DOHH2 (cell line): ENCODE measurements at regions not wholly inside any gene's neighbourhood (a gene's known extent, or its start where the extent isn't known, plus 50 kb on each side); places are given as distances from the start of the nearest gene placed in this dataset.

Experiments
- H3F3A ChIP-seq: fragments of 200-600 bp; sonication (generic), shearing (Covaris generic); 2 replicates; pipeline ENCODE4 v1.6.0; 2016; ENCODE audit warnings: antibody characterized with exemption, mild to moderate bottlenecking; ENCODE audit not compliant: control insufficient read depth, insufficient read depth
- H3K27ac ChIP-seq: fragments of 200-600 bp; sonication (generic); 2 replicates; pipeline ENCODE4 v1.5.1; 2014; ENCODE audit warnings: low read depth, mild to moderate bottlenecking, low read length, moderate library complexity
- H3K27me3 ChIP-seq: fragments of 200-600 bp; sonication (generic); 2 replicates; pipeline ENCODE4 v1.6.1; 2014; ENCODE audit warnings: mild to moderate bottlenecking, low read length, mixed read lengths; ENCODE audit not compliant: control insufficient read depth
- H3K36me3 ChIP-seq: fragments of 200-600 bp; sonication (generic); 2 replicates; pipeline ENCODE4 v1.6.1; 2014; ENCODE audit warnings: mild to moderate bottlenecking, low read length, moderate library complexity, mixed read lengths; ENCODE audit not compliant: control insufficient read depth
- H3K4me1 ChIP-seq: fragments of 200-600 bp; sonication (generic); 2 replicates; pipeline ENCODE4 v1.6.1; 2014; ENCODE audit warnings: mild to moderate bottlenecking, low read length, mixed read lengths; ENCODE audit not compliant: control insufficient read depth
- H3K4me2 ChIP-seq: fragments of 200-600 bp; sonication (generic); 2 replicates; pipeline ENCODE4 v1.6.0; 2014; ENCODE audit warnings: mild to moderate bottlenecking, low read length, moderate library complexity
- H3K4me3 ChIP-seq: fragments of 200-600 bp; sonication (generic); 2 replicates; pipeline ENCODE4 v1.5.1; 2014; ENCODE audit warnings: mild to moderate bottlenecking, low read length, mixed read lengths
- H3K79me2 ChIP-seq: fragments of 200-600 bp; sonication (generic); 2 replicates; pipeline ENCODE4 v1.6.1; 2014; ENCODE audit warnings: mild to moderate bottlenecking, low read length, mixed read lengths; ENCODE audit not compliant: control insufficient read depth
- H3K9me2 ChIP-seq: fragments of 200-600 bp; sonication (generic); replicated peaks from 2 replicates; pipeline ENCODE4 v1.6.1; 2014; ENCODE audit warnings: mild to moderate bottlenecking, low read length, mixed read lengths; ENCODE audit not compliant: control insufficient read depth
- H3K9me3 ChIP-seq: fragments of 200-600 bp; sonication (generic); 2 replicates; pipeline ENCODE4 v1.6.1; 2014; ENCODE audit warnings: antibody characterized with exemption, low read length, mixed read lengths; ENCODE audit not compliant: control insufficient read depth, insufficient read depth
- H4K20me1 ChIP-seq: fragments of 200-600 bp; sonication (generic); 2 replicates; pipeline ENCODE4 v1.6.0; 2014; ENCODE audit warnings: low read depth, mild to moderate bottlenecking, antibody characterized with exemption, low read length, moderate library complexity; ENCODE audit not compliant: control insufficient read depth, insufficient read depth
- EZH2phosphoT487 ChIP-seq: fragments of 200-600 bp; sonication (generic); IDR thresholded peaks from 2 replicates; pipeline ENCODE4 v1.6.1; 2017; ENCODE audit warnings: borderline replicate concordance, mild to moderate bottlenecking, antibody characterized with exemption, low read length, moderate library complexity, mixed read lengths
- TF ChIP-seq, protein P1 (sequence below): fragments of 200-600 bp; sonication (generic); IDR thresholded peaks from one replicate; pipeline ENCODE4 v1.5.1; 2014; ENCODE audit warnings: antibody characterized with exemption, mild to moderate bottlenecking, low read depth, low read length; ENCODE audit not compliant: poor library complexity, severe bottlenecking

DNA sequence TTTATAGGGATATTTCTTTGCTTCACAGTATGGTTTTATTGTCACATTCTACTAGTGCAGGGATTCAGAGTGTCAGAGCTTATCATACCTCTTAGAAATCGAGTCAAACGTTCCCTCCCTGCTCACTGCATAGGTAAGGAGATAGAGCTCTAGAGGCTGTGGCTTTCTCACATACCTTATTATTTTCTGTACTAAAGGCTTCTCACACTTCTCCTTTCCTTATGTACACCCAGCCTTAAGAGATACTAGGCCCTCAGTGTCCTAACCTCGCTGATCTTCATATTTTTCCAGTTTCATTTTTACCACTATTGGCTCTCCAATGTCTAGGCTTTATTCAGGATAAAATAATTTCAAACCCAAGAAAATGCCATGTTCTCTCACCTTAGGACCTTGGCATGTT lies 297.3 kb upstream of the RIOK2 start:
- H4K20me1 ChIP-seq, result no peaks in the 10 kb centered on the region
- H3K4me2 ChIP-seq, result no peak overlapping the region
- H3K27ac ChIP-seq, result no peak overlapping the region
- no peaks in the 10 kb centered on the region for H3K79me2 ChIP-seq
- H3K36me3 ChIP-seq, result no peaks in the 10 kb centered on the region
- no peaks in the 10 kb centered on the region for H3K4me1 ChIP-seq
- TF ChIP-seq EZH2phosphoT487, result no peak
- TF ChIP-seq, protein P1, sequence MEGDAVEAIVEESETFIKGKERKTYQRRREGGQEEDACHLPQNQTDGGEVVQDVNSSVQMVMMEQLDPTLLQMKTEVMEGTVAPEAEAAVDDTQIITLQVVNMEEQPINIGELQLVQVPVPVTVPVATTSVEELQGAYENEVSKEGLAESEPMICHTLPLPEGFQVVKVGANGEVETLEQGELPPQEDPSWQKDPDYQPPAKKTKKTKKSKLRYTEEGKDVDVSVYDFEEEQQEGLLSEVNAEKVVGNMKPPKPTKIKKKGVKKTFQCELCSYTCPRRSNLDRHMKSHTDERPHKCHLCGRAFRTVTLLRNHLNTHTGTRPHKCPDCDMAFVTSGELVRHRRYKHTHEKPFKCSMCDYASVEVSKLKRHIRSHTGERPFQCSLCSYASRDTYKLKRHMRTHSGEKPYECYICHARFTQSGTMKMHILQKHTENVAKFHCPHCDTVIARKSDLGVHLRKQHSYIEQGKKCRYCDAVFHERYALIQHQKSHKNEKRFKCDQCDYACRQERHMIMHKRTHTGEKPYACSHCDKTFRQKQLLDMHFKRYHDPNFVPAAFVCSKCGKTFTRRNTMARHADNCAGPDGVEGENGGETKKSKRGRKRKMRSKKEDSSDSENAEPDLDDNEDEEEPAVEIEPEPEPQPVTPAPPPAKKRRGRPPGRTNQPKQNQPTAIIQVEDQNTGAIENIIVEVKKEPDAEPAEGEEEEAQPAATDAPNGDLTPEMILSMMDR, result no peak
- no peaks in the 10 kb centered on the region; the same call in 1 of the 2 replicates for H3K27me3 ChIP-seq
- H3K9me2 ChIP-seq, result no peaks in the 10 kb centered on the region
- no peaks in the 10 kb centered on the region for H3F3A ChIP-seq
- H3K4me3 ChIP-seq, result no peak overlapping the region
- no peaks in the 10 kb centered on the region for H3K9me3 ChIP-seq

DNA sequence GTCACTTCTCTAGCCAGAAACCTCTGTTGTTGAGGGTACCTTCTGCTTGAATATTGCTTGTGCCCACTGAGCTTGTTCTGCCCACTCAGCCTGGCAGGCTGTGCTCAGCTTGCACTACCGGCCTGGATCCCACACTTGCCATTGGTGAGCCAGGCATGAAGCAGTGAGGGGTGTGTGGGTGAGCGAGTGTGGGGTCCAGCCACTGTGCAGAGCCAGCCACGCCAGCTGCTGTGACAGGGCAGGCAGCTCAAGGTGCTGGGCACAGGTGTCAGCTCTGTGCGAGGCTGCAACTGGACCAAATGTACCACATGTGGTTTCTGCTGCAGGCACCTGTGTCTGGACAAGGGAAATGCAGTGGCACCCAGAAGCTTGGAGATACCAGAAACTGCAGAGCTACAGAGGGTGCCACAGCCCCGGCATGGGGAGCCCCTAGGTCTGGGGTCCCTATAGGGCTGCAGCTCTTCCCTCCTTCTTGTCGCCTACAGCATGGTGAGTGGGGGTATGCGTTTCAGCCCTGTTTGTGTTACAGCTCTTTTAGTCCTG lies 305.1 kb upstream of the RIOK2 start:
- TF ChIP-seq EZH2phosphoT487, result no peak
- TF ChIP-seq, protein P1, result no peak
- H3K4me2 ChIP-seq, result no peak overlapping the region

GRCh38 chr5:97489010-97489840 lies 306.2 kb upstream of the RIOK2 start:
- no peaks in the 10 kb centered on the region for H3K9me2 ChIP-seq
- H3K4me1 ChIP-seq, result no peaks in the 10 kb centered on the region
- H3K27me3 ChIP-seq, result no peaks in the 10 kb centered on the region
- H3K4me2 ChIP-seq, result no peak overlapping the region
- no peak overlapping the region for H3K4me3 ChIP-seq
- no peak for TF ChIP-seq EZH2phosphoT487
- TF ChIP-seq, protein P1, result no peak
- no peaks in the 10 kb centered on the region for H3K79me2 ChIP-seq
- H3K36me3 ChIP-seq, result no peaks in the 10 kb centered on the region
- no peaks in the 10 kb centered on the region for H3F3A ChIP-seq
- no peak overlapping the region for H3K27ac ChIP-seq
- no peaks in the 10 kb centered on the region for H3K9me3 ChIP-seq
- no peaks in the 10 kb centered on the region for H4K20me1 ChIP-seq

More for the DNA sequence above, 305.1 kb upstream of the RIOK2 start:
- H3K4me3 ChIP-seq, result no peak overlapping the region
- no peaks in the 10 kb centered on the region for H4K20me1 ChIP-seq
- H3F3A ChIP-seq, result no peaks in the 10 kb centered on the region
- no peaks in the 10 kb centered on the region for H3K9me2 ChIP-seq
- H3K36me3 ChIP-seq, result no peaks in the 10 kb centered on the region
- no peaks in the 10 kb centered on the region for H3K4me1 ChIP-seq
- H3K27ac ChIP-seq, result no peak overlapping the region
- H3K27me3 ChIP-seq, result no peaks in the 10 kb centered on the region
- H3K79me2 ChIP-seq, result no peaks in the 10 kb centered on the region
- H3K9me3 ChIP-seq, result no peaks in the 10 kb centered on the region
